Ovary (tissue), 7 donors: ENCODE measurements at regions not wholly inside any gene's neighbourhood (a gene's known extent, or its start where the extent isn't known, plus 50 kb on each side); places are given as distances from the start of the nearest gene placed in this dataset.

Experiments used
- DNase-seq, 5 donors: peaks; one replicate each; pipeline ENCODE4 v3.0.0-alpha.2; 2019 to 2020
- H3K27ac ChIP-seq, 2 donors: fragments of 200-600 bp; one replicate each; pipeline versions ENCODE4 v1.5.1 to v1.8.0; 2019 to 2022
- H3K27me3 ChIP-seq: fragments of 200-600 bp; one replicate; pipeline ENCODE4 v1.8.0; 2022
- H3K36me3 ChIP-seq: fragments of 200-600 bp; sonication (generic); one replicate; pipeline ENCODE4 v1.5.1; 2019
- H3K4me1 ChIP-seq: one replicate; pipeline ENCODE4 v1.8.1; 2013; ENCODE audit warnings: mild to moderate bottlenecking, moderate library complexity; ENCODE audit not compliant: insufficient read depth
- H3K4me3 ChIP-seq: fragments of 200-600 bp; sonication (generic); one replicate; pipeline ENCODE4 v1.5.1; 2017
- H3K9me3 ChIP-seq, 2 donors: fragments of 200-600 bp in 1 of 2; sonication (generic) in 1 of 2; one replicate each; pipeline versions ENCODE4 v1.5.1 to v1.8.1; 2013 to 2019; ENCODE audit warnings: mild to moderate bottlenecking in 1 of 2, moderate library complexity in 1 of 2
- EP300 ChIP-seq: sonication (generic); formaldehyde crosslinking; IDR thresholded peaks from one replicate; pipeline ENCODE4 v1.6.1; 2017; ENCODE audit warnings: antibody characterized with exemption
- POLR2A ChIP-seq: fragments of 450-650 bp; IDR thresholded peaks from one replicate; pipeline ENCODE4 v1.6.1; 2017; ENCODE audit warnings: antibody characterized with exemption, mild to moderate bottlenecking, moderate library complexity
- WGBS, 3 donors: extraction: QIAGEN DNeasy Blood & Tissue Kit in 1 of 3; methylation state at CpG; one replicate each; pipeline versions ENCODE4 v1.1.5 to v1.1.7; 2013 to 2017; 5-methylcytosine and 5-hydroxymethylcytosine counted together
- intact Hi-C, 4 donors: fragments of 100-400 bp; cut with DNase I; formaldehyde crosslinking; loops; one replicate each; pipeline versions ENCODE4 v1.11.0 to v1.15.1; 2022 to 2023
- TF ChIP-seq, protein P1 (sequence below), 3 donors: fragments of 450-650 bp in 2 of 3; fragments of 200-600 bp in 1 of 3; IDR thresholded peaks; one replicate each; pipeline versions ENCODE4 v1.5.1 to v1.8.0; 2016 to 2022; ENCODE audit warnings: antibody characterized with exemption in 3 of 3, mild to moderate bottlenecking in 1 of 3
- donor health status: DM: no; HTN: no; CAD: no; lungs with moderate emphysema.
- donor health status: DM: no; HTN: no; CAD: no.
- donor health status: Bipolar disorder and iron deficiency.
- donor health status: DM: no; HTN: no; CAD: no.
- donor health status: DM: yes; HTN: yes; CAD: no.

GRCh38 chr14:101625336-101626097 lies 64.2 kb downstream of the DIO3 start:
- no peaks in the 10 kb centered on the region for H3K9me3 ChIP-seq
- no peaks in the 10 kb centered on the region for H3K27me3 ChIP-seq
- no peak overlapping the region for H3K27ac ChIP-seq
- TF ChIP-seq, protein P1, sequence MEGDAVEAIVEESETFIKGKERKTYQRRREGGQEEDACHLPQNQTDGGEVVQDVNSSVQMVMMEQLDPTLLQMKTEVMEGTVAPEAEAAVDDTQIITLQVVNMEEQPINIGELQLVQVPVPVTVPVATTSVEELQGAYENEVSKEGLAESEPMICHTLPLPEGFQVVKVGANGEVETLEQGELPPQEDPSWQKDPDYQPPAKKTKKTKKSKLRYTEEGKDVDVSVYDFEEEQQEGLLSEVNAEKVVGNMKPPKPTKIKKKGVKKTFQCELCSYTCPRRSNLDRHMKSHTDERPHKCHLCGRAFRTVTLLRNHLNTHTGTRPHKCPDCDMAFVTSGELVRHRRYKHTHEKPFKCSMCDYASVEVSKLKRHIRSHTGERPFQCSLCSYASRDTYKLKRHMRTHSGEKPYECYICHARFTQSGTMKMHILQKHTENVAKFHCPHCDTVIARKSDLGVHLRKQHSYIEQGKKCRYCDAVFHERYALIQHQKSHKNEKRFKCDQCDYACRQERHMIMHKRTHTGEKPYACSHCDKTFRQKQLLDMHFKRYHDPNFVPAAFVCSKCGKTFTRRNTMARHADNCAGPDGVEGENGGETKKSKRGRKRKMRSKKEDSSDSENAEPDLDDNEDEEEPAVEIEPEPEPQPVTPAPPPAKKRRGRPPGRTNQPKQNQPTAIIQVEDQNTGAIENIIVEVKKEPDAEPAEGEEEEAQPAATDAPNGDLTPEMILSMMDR (IDR thresholded peaks at IDR 0.05) = no peak
- TF ChIP-seq EP300 (no peak), POLR2A (no peak)
- H3K36me3 ChIP-seq = no peaks in the 10 kb centered on the region
- no peak overlapping the region for H3K4me3 ChIP-seq
- no peak for DNase-seq
- intact Hi-C loops = loop anchor here (5.0 to 10.0 kb wide), 3 partner anchors 963 to 1241 kb away; no protein-coding TSS in a partner anchor
- WGBS, 3 donors = 94 to 98% (median 94%) methylated on average over 1 of the region's 1 CpG
- H3K4me1 ChIP-seq = peaks cover 2% of the 10 kb centered on the region

DNA sequence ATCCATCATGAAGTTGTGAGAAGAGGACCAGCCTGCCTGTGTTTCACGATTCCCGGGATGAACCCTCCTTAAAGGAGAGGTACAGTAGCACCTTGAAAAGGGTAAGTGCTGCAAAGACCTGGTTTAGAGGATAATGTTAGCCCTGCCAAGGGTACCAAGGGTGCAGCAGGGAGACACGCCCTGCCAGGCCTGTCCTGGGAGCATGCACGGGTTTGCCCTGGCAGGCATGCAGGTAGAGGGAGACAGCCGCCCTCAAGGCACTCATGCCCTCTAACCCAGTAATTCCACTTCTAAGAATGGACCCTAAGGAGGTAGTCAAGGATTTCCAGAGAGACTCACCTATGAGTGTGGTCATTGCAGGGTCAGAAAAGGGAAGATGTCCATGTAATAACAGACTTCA lies 65.0 kb downstream of the DIO3 start:
- intact Hi-C loops = loop anchor here (5.0 to 10.0 kb wide), 3 partner anchors 964 to 1242 kb away; no protein-coding TSS in a partner anchor
- Histone ChIP-seq H3K36me3 (no peaks in the 10 kb centered on the region), H3K27ac (no peak overlapping the region), H3K4me1 (peaks cover 2% of the 10 kb centered on the region), H3K9me3 (no peaks in the 10 kb centered on the region), H3K27me3 (no peaks in the 10 kb centered on the region), H3K4me3 (no peak overlapping the region)
- 86 to 93% (median 92%) methylated on average over 5 of the region's 5 CpGs for WGBS, 3 donors
- DNase-seq = no peak
- no peak for TF ChIP-seq POLR2A
- TF ChIP-seq, protein P1 (IDR thresholded peaks at IDR 0.05) = no peak
- no peak for TF ChIP-seq EP300

DNA sequence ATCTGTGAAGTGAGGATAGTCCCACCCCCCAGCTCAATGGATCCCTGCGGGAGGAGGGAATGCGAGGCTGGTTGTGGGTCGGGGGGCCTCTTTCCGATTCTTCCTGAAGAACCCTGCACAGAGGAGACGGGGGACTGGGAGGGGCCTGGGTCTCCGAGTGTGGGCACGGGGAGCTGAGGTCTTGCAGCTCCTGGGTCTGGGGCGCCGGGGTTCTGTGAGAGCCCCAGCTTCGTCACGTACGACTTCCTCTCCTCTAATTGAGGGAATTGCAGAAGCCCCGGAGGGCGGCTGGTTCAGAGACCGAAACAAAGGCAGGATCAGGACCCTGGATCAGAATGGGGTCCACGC lies 66.6 kb downstream of the DIO3 start:
- no peak for DNase-seq
- 55 to 74% (median 66%) methylated on average over 16 of the region's 16 CpGs for WGBS, 3 donors
- H3K27me3 ChIP-seq = no peaks in the 10 kb centered on the region
- H3K4me1 ChIP-seq = peaks cover 2% of the 10 kb centered on the region
- no peak overlapping the region for H3K4me3 ChIP-seq
- no peak overlapping the region for H3K27ac ChIP-seq
- no peaks in the 10 kb centered on the region for H3K36me3 ChIP-seq
- no peak for TF ChIP-seq EP300
- TF ChIP-seq, protein P1 (IDR thresholded peaks at IDR 0.05) = no peak
- no peak for TF ChIP-seq POLR2A
- intact Hi-C loops = loop anchor here (2.0 to 10.0 kb wide), 4 partner anchors 966 to 1245 kb away; no protein-coding TSS in a partner anchor
- H3K9me3 ChIP-seq = no peaks in the 10 kb centered on the region

GRCh38 chr14:101628471-101628966 lies 67.2 kb downstream of the DIO3 start:
- Histone ChIP-seq H3K4me1 (peaks cover 2% of the 10 kb centered on the region), H3K4me3 (no peak overlapping the region)
- peak; percentile 73 to 90 (median 81) for DNase-seq

More at GRCh38 chr14:101628471-101628966, 67.2 kb downstream of the DIO3 start:
- Histone ChIP-seq H3K36me3 (no peaks in the 10 kb centered on the region), H3K9me3 (no peaks in the 10 kb centered on the region), H3K27ac (peak overlapping the region in 1 of 2 donors; percentile 33), H3K27me3 (no peaks in the 10 kb centered on the region)
- TF ChIP-seq EP300 (no peak), POLR2A (peak; percentile 12)
- TF ChIP-seq, protein P1 (IDR thresholded peaks at IDR 0.05) = peak; percentile 97 to 99 (median 97)
- 2 to 4% (median 3%) methylated on average over 39 to 44 of the region's 44 CpGs for WGBS, 3 donors
- intact Hi-C loops = loop anchor here (2.0 to 10.0 kb wide), 4 partner anchors 966 to 1246 kb away; no protein-coding TSS in a partner anchor
